Endothelial cell of umbilical vein (primary cell): ENCODE measurements at regions not wholly inside any gene's neighbourhood (a gene's known extent, or its start where the extent isn't known, plus 50 kb on each side); places are given as distances from the start of the nearest gene placed in this dataset.

ENCODE experiments used
- BruUV-seq: library from RNA; stranded (reverse); fragments of 400-500 nt; replicated peaks from 2 replicates; lab custom pipeline; 2021; lab: Mats Ljungman, UMichigan
- CTCF ChIA-PET: fragments of 300-600, 350-600 bp; sonication (Branson Sonifier 250); formaldehyde crosslinking; loops from one replicate; lab custom pipeline; 2021; ENCODE audit warnings: antibody characterized with exemption, inconsistent platforms; lab: Charles Lee
- POLR2A ChIA-PET: fragments of 300-600, 350-600 bp; sonication (Branson Sonifier 250); formaldehyde crosslinking; loops from one replicate; lab custom pipeline; 2021; ENCODE audit warnings: antibody characterized with exemption, inconsistent platforms; lab: Charles Lee
- DNase-seq: peaks from one replicate; pipeline ENCODE4 v3.0.0-alpha.2; 2011; ENCODE audit warnings: low read depth, low spot score
- FAIRE-seq: peaks from 2 replicates; lab custom pipeline; 2011; peaks lifted over from hg19 to GRCh38; lab: Jason Lieb, UNC
- H2AFZ ChIP-seq: 2 replicates; pipeline ENCODE4 v1.6.0; 2012; ENCODE audit warnings: low read depth, low read length, control low read depth, inconsistent platforms
- H3K27ac ChIP-seq: 2 replicates; pipeline ENCODE4 v1.5.1; 2011; ENCODE audit warnings: low read depth, mild to moderate bottlenecking, control low read depth, low read length, moderate library complexity; ENCODE audit not compliant: insufficient read depth
- H3K27me3 ChIP-seq, 2 experiments: 2 replicates each; pipeline versions ENCODE4 v1.6.0 to v1.6.1; 2011; ENCODE audit warnings: low read length in 2 of 2, mixed read lengths in 1 of 2; ENCODE audit not compliant: control insufficient read depth in 2 of 2, insufficient read depth in 2 of 2
- H3K36me3 ChIP-seq, 2 experiments: 2 replicates in 1 of 2; 3 replicates in 1 of 2; pipeline ENCODE4 v1.5.1; 2011; ENCODE audit warnings: low read length in 2 of 2, mild to moderate bottlenecking in 1 of 2, moderate library complexity in 1 of 2; ENCODE audit not compliant: control insufficient read depth in 2 of 2, insufficient read depth in 2 of 2; ENCODE audit errors: extremely low read depth in 1 of 2
- H3K4me1 ChIP-seq: 3 replicates; pipeline ENCODE4 v1.5.1; 2011; ENCODE audit warnings: mild to moderate bottlenecking, low read length; ENCODE audit not compliant: control insufficient read depth, insufficient read depth; ENCODE audit errors: extremely low read depth
- H3K4me2 ChIP-seq: 2 replicates; pipeline ENCODE4 v1.6.1; 2011; ENCODE audit warnings: low read length, control low read depth, mixed read lengths; ENCODE audit not compliant: insufficient read depth
- H3K4me3 ChIP-seq, 3 experiments: fragments of 200-600 bp in 1 of 3; sonication (generic), shearing (Covaris generic) in 1 of 3; replicated peaks in 1 of 3; 2 replicates each; pipeline ENCODE4 v1.5.1; 2011 to 2016; ENCODE audit warnings: control low read depth in 3 of 3, low read length in 3 of 3, mild to moderate bottlenecking in 2 of 3, inconsistent platforms in 1 of 3, low read depth in 1 of 3, moderate library complexity in 1 of 3; ENCODE audit not compliant: insufficient read depth in 1 of 3
- H3K79me2 ChIP-seq: 2 replicates; pipeline ENCODE4 v1.6.0; 2012; ENCODE audit warnings: low read length, inconsistent platforms; ENCODE audit not compliant: control insufficient read depth, insufficient read depth
- H3K9ac ChIP-seq: replicated peaks from 2 replicates; pipeline ENCODE3; 2011; ENCODE audit warnings: low read length, control low read depth; ENCODE audit not compliant: insufficient read depth; ENCODE audit errors: extremely low read depth
- H3K9me1 ChIP-seq: replicated peaks from 3 replicates; pipeline ENCODE4 v1.6.0; 2011; ENCODE audit warnings: mild to moderate bottlenecking, low read length; ENCODE audit not compliant: control insufficient read depth, insufficient read depth; ENCODE audit errors: extremely low read depth
- H3K9me3 ChIP-seq: replicated peaks from 2 replicates; pipeline ENCODE4 v1.5.1; 2012; ENCODE audit warnings: low read length, inconsistent platforms; ENCODE audit not compliant: control insufficient read depth, insufficient read depth
- H4K20me1 ChIP-seq: replicated peaks from 2 replicates; pipeline ENCODE3; 2011; ENCODE audit warnings: mild to moderate bottlenecking, low read length; ENCODE audit not compliant: control insufficient read depth, insufficient read depth; ENCODE audit errors: extremely low read depth
- EZH2 ChIP-seq: IDR thresholded peaks from 2 replicates; pipeline ENCODE4 v1.6.1; 2012; ENCODE audit warnings: borderline replicate concordance, low read depth, mild to moderate bottlenecking, moderate library complexity, low read length, inconsistent platforms; ENCODE audit not compliant: severe bottlenecking
- FOS ChIP-seq: IDR thresholded peaks from 2 replicates; pipeline ENCODE4 v1.6.1; 2011; ENCODE audit warnings: mild to moderate bottlenecking, low read length, moderate library complexity, borderline replicate concordance; ENCODE audit not compliant: insufficient read depth
- GATA2 ChIP-seq: IDR thresholded peaks from 2 replicates; pipeline ENCODE4 v1.7.0; 2011; ENCODE audit warnings: low read depth, mild to moderate bottlenecking, moderate library complexity, mixed read lengths, low read length; ENCODE audit not compliant: insufficient read length, insufficient read depth
- JUN ChIP-seq: IDR thresholded peaks from 2 replicates; pipeline ENCODE4 v1.6.1; 2011; ENCODE audit warnings: borderline replicate concordance, low read depth; ENCODE audit not compliant: insufficient read length, insufficient read depth
- MYC ChIP-seq: IDR thresholded peaks from one replicate; pipeline ENCODE4 v1.6.1; 2011; ENCODE audit warnings: mild to moderate bottlenecking, low read depth, low read length
- POLR2A ChIP-seq: IDR thresholded peaks from 2 replicates; pipeline ENCODE4 v1.6.1; 2012; ENCODE audit warnings: low read depth, mild to moderate bottlenecking, control low read depth, low read length
- POLR2AphosphoS5 ChIP-seq: IDR thresholded peaks from 2 replicates; pipeline ENCODE4 v1.6.1; 2012; ENCODE audit warnings: low read depth, mild to moderate bottlenecking, control low read depth, low read length, moderate library complexity; ENCODE audit not compliant: insufficient read depth
- dilution Hi-C: fragments of 300-500 bp; cut with MboI; formaldehyde crosslinking; loops from one replicate; pipeline ENCODE4 v1.15.0; 2019; ENCODE audit warnings: low sequenced_read_pairs; ENCODE audit not compliant: extremely low pct_ligation_motif_present
- intact Hi-C: fragments of 100-400 bp; cut with micrococcal nuclease; formaldehyde crosslinking; loops from one replicate; pipeline ENCODE4 v1.10.0; 2022
- TF ChIP-seq, protein P1 (sequence below), 2 donors: IDR thresholded peaks; 1 replicate in 1 of 2; 2 replicates in 1 of 2; pipeline ENCODE4 v1.5.1; 2011; ENCODE audit warnings: low read length in 2 of 2, mild to moderate bottlenecking in 2 of 2, moderate library complexity in 2 of 2, control low read depth in 1 of 2, inconsistent platforms in 1 of 2, low read depth in 1 of 2; ENCODE audit not compliant: insufficient read depth in 1 of 2; ENCODE audit errors: extremely low read depth in 1 of 2
- TF ChIP-seq, protein P2 (sequence below): IDR thresholded peaks from 2 replicates; pipeline ENCODE4 v1.6.1; 2011; ENCODE audit not compliant: insufficient read depth, insufficient read length

DNA sequence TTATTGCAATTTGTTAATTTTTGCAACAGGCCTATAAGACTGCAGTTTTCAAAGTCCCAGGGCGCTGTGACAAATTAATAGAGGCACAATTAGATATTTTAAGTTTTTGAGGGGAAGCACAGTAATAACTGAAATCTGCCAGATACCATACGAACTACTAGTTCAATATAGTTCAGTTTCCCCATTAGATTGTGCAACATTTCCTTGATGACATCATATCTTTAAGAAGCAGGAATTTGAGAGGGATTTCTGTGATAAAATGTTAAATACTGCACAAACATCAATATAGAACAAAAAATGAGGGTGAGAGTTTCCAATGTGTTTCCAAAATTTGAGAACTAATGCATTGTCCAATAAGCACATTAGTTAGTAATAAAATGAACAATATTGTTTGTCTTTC lies 56.7 kb upstream of the GRIN3A start:
- no peaks in the 10 kb centered on the region for H3K79me2 ChIP-seq
- H3K36me3 ChIP-seq, result no peaks in the 10 kb centered on the region
- no peak overlapping the region for H3K4me3 ChIP-seq
- TF ChIP-seq FOS, result no peak
- no peak for TF ChIP-seq MYC
- TF ChIP-seq EZH2, result no peak
- no peak for TF ChIP-seq POLR2A
- no peak for TF ChIP-seq GATA2
- TF ChIP-seq, protein P1, sequence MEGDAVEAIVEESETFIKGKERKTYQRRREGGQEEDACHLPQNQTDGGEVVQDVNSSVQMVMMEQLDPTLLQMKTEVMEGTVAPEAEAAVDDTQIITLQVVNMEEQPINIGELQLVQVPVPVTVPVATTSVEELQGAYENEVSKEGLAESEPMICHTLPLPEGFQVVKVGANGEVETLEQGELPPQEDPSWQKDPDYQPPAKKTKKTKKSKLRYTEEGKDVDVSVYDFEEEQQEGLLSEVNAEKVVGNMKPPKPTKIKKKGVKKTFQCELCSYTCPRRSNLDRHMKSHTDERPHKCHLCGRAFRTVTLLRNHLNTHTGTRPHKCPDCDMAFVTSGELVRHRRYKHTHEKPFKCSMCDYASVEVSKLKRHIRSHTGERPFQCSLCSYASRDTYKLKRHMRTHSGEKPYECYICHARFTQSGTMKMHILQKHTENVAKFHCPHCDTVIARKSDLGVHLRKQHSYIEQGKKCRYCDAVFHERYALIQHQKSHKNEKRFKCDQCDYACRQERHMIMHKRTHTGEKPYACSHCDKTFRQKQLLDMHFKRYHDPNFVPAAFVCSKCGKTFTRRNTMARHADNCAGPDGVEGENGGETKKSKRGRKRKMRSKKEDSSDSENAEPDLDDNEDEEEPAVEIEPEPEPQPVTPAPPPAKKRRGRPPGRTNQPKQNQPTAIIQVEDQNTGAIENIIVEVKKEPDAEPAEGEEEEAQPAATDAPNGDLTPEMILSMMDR (IDR thresholded peaks at IDR 0.05; ENCODE audit: extremely low read depth in 1 of 2, insufficient read depth in 1 of 2, low read depth in 1 of 2, low read length in 2 of 2), result no peak
- TF ChIP-seq, protein P2, sequence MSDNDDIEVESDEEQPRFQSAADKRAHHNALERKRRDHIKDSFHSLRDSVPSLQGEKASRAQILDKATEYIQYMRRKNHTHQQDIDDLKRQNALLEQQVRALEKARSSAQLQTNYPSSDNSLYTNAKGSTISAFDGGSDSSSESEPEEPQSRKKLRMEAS, result no peak
- no peak for TF ChIP-seq POLR2AphosphoS5
- TF ChIP-seq JUN, result no peak
- H3K27ac ChIP-seq, result no peak overlapping the region
- H3K9ac ChIP-seq, result no peak overlapping the region
- DNase-seq, result no peak
- H2AFZ ChIP-seq, result no peak overlapping the region
- H3K9me1 ChIP-seq, result no peaks in the 10 kb centered on the region
- dilution Hi-C loops (no loop called here), intact Hi-C loops (no loop called here)
- H3K4me1 ChIP-seq, result no peaks in the 10 kb centered on the region
- H3K9me3 ChIP-seq, result no peaks in the 10 kb centered on the region
- POLR2A ChIA-PET, result no interaction called here
- no TSS peak for BruUV-seq
- no peak for FAIRE-seq
- H3K4me2 ChIP-seq, result no peak overlapping the region
- no peaks in the 10 kb centered on the region for H4K20me1 ChIP-seq
- CTCF ChIA-PET, result no interaction called here
- no peaks in the 10 kb centered on the region for H3K27me3 ChIP-seq
